Stimulated activated naive CD8-positive, alpha-beta T cell treated with anti-CD3 and anti-CD28 coated beads, Interleukin-15, Interleukin-2, amounts not matched to agents 100 ng/mL and 50 ng/mL, for 24 hours (primary cell): ENCODE measurements at regions not wholly inside any gene's neighbourhood (a gene's known extent, or its start where the extent isn't known, plus 50 kb on each side); places are given as distances from the start of the nearest gene placed in this dataset.

Experiments
- H3K27ac Mint-ChIP-seq: one replicate; pipeline ENCODE4 v1.8.0; 2021; ENCODE audit warnings: mild to moderate bottlenecking, mixed read lengths
- H3K27me3 Mint-ChIP-seq: one replicate; pipeline ENCODE4 v1.8.0; 2021; ENCODE audit warnings: mixed read lengths
- H3K36me3 Mint-ChIP-seq: one replicate; pipeline ENCODE4 v1.8.0; 2021; ENCODE audit warnings: low read depth, mixed read lengths
- H3K4me1 Mint-ChIP-seq: one replicate; pipeline ENCODE4 v1.8.0; 2021; ENCODE audit warnings: low read depth, mixed read lengths
- H3K4me3 Mint-ChIP-seq: one replicate; pipeline ENCODE4 v1.8.0; 2021; ENCODE audit warnings: mild to moderate bottlenecking, mixed read lengths
- H3K9me3 Mint-ChIP-seq: one replicate; pipeline ENCODE4 v1.8.0; 2021; ENCODE audit warnings: mixed read lengths

DNA sequence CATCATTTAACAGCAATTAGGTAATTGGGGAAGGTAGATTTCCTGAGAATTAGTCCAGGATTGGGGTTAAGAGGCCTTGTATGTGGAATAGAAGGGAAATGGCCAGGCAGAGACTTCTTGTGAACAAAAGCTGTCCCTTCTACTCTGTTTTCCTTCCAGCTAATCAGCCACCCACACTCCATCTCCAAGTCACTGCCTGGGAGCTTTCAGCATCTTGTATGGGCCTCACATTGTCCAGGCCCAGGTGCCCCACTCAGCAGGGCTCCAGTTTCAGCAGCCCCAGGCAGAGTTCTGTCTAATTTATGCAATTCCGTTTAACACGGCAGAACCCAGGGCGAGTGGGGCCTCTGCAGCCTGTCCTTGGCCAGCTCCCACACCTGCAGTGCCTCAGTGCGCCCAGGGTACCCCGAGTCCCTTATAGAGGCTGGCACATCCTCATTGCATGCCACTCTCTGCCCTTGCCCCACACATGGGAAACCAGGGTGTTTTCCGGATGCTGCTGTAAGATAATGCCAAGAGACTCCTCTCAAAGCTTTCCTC is 113.0 kb downstream of the EDN3 start:
- no peak overlapping the region for H3K27ac Mint-ChIP-seq
- no peaks in the 10 kb centered on the region for H3K4me1 Mint-ChIP-seq
- no peak overlapping the region for H3K4me3 Mint-ChIP-seq
- no peaks in the 10 kb centered on the region for H3K9me3 Mint-ChIP-seq
- peaks cover 6% of the 10 kb centered on the region for H3K27me3 Mint-ChIP-seq
- H3K36me3 Mint-ChIP-seq: no peaks in the 10 kb centered on the region

DNA sequence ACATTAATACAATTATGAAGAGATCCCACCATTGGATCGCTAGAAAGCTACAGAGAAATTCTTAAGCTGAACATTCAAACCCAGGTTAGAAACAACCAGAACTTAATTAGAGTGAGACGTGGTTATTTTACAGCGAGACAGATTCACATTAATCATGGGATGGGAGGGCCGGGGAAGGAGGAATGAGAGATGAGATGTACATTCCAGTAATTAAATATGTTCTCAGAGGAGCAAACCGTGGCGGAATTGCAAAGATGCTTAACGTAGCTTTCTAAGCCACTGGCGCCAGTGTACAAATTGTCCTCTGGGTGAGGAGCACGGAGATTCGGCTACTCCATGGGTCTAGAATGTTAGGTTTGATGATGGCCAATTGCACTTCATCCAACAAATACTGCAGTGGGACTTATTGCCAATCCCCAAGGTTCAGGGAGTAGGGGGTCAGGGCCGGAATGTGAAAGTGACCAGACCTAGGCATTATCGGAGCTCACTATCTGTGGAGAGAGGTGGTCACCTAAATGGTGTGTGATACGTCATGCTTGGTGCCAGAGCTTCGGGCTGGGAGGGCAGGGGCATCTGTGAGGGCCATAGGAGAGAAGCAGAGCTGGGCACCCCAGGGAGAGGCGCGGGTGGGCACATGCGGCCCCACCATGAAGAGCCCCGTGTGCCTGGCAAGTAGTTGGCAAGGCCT is 114.7 kb downstream of the EDN3 start:
- Mint-ChIP-seq H3K36me3 (no peaks in the 10 kb centered on the region), H3K9me3 (no peaks in the 10 kb centered on the region), H3K27me3 (peaks cover 6% of the 10 kb centered on the region), H3K4me3 (no peak overlapping the region), H3K4me1 (no peaks in the 10 kb centered on the region), H3K27ac (no peak overlapping the region)

DNA sequence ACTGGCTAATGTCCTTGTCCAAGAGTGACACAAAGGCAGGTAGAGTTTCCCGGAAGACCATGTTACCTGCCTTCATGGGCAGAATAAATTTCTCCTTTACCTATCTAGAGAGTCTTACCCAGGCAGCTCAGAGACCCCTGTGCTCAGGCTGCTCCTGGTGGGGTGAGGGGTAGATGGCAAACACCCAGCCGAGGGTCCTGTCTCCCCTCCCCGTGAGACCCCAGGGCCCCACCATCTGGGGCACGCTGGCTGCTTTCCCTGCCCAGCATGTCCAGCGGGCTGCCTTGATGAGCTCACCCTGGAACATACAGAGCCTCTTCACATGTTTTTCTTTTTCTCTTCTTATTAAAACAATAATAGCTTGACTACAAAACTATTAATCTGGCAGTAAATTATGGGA is 116.5 kb downstream of the EDN3 start:
- Mint-ChIP-seq H3K9me3 (no peaks in the 10 kb centered on the region), H3K36me3 (no peaks in the 10 kb centered on the region), H3K27me3 (peaks cover 6% of the 10 kb centered on the region), H3K4me1 (no peaks in the 10 kb centered on the region), H3K27ac (no peak overlapping the region), H3K4me3 (no peak overlapping the region)

DNA sequence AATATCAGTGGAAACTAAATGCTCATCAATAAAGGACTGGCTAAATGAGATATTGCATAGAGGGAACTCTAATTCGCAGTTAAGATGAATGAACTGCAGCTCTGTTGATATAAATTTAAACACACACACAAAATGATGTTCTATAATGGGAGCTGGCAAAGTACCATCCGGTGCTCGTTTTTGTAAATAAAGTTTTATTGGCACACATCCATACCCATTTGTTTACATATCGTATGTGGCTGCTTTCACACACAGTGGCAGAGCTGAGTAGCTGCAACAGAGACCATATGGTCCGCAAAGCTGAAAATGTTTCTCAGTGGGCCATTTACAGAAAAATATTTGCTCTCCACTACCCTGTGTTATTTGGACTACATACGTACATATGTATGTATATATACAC is 120.7 kb downstream of the EDN3 start:
- no peaks in the 10 kb centered on the region for H3K4me1 Mint-ChIP-seq
- H3K36me3 Mint-ChIP-seq: no peaks in the 10 kb centered on the region

DNA sequence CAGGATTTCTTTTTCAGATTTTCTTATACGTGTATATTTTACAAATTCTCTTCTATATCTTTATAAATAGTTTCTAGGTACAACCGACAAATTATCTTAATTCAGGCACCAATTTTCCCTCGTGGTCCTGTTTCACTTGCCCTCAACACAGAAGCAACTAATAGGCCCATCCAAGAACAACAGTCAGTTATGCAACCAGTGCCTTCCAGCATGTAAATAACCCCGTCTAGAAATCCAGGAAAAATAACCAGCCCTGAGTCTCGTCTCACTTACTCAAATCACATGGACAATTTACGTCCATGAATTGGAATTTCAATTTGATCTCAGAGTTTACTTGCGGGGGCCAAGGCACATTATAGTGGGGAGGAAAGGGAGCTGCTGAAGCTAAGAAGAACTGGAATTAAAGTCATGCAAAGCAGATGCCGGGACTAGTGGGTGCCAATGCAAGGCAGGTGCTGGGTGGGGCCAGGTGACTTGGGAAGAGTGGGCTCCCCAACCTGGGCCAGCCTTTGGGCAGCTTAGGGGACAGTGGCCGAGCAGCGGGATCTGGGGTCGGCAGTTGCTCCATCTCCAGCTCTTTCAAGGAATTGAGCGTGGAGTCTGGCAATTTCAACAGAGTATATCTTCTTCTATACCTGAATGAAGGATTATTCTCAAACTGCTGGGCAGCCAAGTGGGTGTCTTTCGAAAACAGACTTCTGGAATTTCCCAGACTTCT is 121.7 kb downstream of the EDN3 start:
- H3K4me3 Mint-ChIP-seq: no peak overlapping the region
- H3K36me3 Mint-ChIP-seq: no peaks in the 10 kb centered on the region
- H3K27me3 Mint-ChIP-seq: peaks cover 6% of the 10 kb centered on the region
- H3K27ac Mint-ChIP-seq: no peak overlapping the region
- H3K9me3 Mint-ChIP-seq: no peaks in the 10 kb centered on the region
- no peaks in the 10 kb centered on the region for H3K4me1 Mint-ChIP-seq

More for the DNA sequence above, 120.7 kb downstream of the EDN3 start:
- Mint-ChIP-seq H3K27ac (no peak overlapping the region), H3K4me3 (no peak overlapping the region), H3K9me3 (no peaks in the 10 kb centered on the region), H3K27me3 (peaks cover 6% of the 10 kb centered on the region)

DNA sequence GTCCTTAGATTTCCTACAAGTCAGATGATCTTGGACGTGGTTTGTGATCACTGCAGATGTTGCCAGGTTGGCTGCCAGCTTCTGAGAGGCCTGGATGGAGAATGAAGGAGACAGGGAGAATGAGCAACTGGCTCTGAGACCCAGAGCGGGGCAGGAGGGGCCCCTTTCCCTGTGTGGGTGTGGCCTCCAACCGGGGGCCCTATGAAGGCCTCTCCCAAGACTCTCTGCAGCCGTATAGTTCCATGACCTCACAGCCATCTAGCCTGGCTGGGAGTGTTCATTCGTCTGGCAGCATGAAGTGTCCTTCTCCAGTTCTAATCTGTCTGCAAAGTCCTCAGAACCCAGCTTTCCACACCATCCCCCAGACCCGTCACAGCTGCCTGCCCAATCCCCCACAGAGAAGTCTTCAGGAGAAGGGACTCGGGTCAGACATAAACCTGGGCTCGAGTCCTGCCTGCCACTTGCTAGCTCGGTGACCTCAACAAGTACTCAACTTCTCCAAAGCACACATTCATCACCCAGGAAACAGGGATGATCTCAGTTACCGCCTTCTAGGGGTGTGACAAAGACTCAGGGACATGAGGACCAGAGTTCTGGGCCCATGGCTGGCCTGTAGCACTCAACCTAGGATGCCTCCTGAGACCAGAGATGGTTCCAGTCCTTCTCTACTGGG is 122.6 kb downstream of the EDN3 start:
- H3K27me3 Mint-ChIP-seq: no peaks in the 10 kb centered on the region
- H3K4me1 Mint-ChIP-seq: no peaks in the 10 kb centered on the region
- H3K36me3 Mint-ChIP-seq: no peaks in the 10 kb centered on the region
- H3K4me3 Mint-ChIP-seq: no peak overlapping the region
- no peak overlapping the region for H3K27ac Mint-ChIP-seq
- peaks cover under 1% of the 10 kb centered on the region for H3K9me3 Mint-ChIP-seq

DNA sequence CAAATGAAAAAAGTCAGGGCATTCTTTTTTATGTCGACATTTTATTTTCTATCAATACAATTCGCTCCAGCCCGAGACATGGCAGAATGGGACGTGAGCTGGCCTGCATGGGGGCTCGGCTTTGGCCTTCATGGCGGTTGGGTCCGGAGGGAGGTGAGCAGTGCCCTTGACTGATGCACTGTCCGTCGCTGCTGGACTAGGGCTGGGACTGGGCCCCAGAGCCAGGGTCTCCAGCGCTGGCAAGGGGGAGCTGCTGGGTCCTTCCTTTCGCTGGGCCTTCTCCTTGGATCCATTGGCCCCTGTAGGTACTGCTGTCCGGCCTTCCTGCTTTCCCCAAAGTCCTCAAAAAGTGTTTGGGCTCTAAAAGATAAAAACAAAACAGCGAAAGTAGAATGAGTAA is 124.6 kb downstream of the EDN3 start:
- Mint-ChIP-seq H3K27ac (no peak overlapping the region), H3K4me1 (peaks cover 10% of the 10 kb centered on the region), H3K27me3 (no peaks in the 10 kb centered on the region), H3K4me3 (no peak overlapping the region), H3K9me3 (peaks cover 6% of the 10 kb centered on the region), H3K36me3 (no peaks in the 10 kb centered on the region)

DNA sequence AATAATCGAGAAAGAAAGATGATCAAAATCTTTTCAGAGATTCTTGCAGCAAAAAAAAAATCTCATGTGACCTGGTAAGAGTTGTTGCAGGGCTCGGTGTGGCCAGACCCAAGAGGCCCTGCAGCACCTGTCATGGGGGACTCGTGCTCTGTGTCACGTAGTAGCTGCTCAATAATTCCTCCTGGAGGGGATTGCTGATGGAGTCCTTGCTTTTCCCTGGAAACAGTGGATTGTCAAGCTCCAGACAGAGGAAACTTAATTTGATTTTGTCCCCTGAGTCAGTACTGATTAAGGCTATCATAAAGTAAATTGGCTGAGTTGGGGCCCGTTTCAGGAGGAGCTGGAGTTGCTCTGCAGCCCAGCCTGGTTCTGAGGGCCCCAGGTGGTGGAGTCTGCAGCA is 125.2 kb downstream of the EDN3 start:
- no peak overlapping the region for H3K27ac Mint-ChIP-seq
- H3K27me3 Mint-ChIP-seq: no peaks in the 10 kb centered on the region
- peaks cover 10% of the 10 kb centered on the region for H3K4me1 Mint-ChIP-seq
- H3K36me3 Mint-ChIP-seq: no peaks in the 10 kb centered on the region
- peaks cover 6% of the 10 kb centered on the region for H3K9me3 Mint-ChIP-seq
- no peak overlapping the region for H3K4me3 Mint-ChIP-seq

DNA sequence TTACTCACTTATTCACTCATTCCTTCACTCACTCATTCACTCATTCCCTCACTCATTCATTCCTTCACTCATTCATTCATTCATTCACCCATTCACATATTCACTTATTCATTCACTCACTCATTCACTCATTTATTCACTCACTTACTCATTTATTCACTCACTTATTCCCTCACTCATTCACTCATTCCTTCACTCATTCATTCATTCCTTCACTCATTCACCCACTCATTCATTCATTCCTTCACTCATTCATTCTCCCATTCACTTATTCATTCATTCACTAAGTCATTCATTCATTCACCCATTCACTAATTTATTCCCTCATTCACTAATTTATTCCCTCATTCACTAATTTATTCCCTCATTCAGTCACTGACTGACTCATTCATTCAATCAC is 127.6 kb downstream of the EDN3 start:
- H3K27me3 Mint-ChIP-seq: peaks cover 3% of the 10 kb centered on the region
- no peak overlapping the region for H3K27ac Mint-ChIP-seq

DNA sequence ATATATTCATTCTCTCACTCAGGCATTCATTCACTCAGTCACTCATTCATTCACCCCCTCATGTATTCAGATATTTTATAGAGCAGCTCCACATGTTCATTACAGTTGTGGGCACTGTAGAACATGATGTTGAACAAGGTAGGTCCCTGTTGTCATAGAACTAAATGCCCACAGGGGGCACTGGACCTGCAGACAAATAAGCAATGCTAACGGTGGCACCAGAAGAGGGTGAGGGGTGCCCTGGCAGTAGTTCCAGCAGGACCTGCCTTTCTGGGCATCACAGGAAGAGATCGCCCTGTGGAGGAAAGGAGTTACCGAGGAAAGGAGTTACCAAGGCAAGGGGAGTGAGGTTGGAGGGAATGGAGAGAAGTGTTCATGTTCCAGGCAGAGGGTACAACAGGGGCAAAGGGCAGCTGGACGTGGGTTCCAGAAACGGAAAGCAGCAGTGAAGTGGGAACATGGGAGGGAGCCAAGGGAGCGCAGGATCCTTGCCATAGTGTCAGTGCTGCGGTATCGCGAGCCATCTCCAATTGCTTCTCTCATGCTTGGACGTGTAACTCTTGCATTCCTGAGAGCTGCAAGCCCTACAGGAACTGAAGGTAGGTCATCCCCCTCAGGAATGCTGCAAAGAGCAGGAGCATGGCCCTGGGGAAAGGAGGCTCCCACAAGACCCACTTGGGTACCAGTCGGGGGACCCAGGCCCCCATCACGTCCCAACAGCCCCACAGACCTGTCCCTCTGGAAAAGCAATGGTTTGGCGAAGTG is 128.2 kb downstream of the EDN3 start:
- Mint-ChIP-seq H3K4me1 (peaks cover 10% of the 10 kb centered on the region), H3K27ac (no peak overlapping the region), H3K27me3 (peaks cover 8% of the 10 kb centered on the region)

More for the DNA sequence above, 127.6 kb downstream of the EDN3 start:
- Mint-ChIP-seq H3K9me3 (peaks cover 6% of the 10 kb centered on the region), H3K4me1 (peaks cover 10% of the 10 kb centered on the region), H3K4me3 (no peak overlapping the region), H3K36me3 (no peaks in the 10 kb centered on the region)

DNA sequence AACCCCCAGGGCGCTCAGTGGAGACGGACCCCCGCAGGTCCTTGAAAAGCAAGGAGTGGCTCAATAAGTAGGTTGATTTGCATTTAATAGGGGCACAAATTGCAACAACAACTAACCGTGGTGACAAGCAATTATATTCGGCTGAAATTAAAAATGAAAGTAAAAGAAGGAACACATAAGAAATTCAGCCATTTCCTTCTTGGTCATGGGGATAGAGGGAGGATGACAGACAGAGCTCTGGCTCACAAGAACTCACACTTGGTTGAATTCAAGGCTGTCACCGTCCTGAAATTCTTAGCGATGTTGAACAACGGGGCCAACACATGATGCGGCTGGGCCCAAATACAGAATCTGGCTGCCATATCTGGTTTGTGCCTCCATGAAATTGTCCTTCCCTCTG is 129.0 kb downstream of the EDN3 start:
- no peak overlapping the region for H3K4me3 Mint-ChIP-seq
- peaks cover 10% of the 10 kb centered on the region for H3K4me1 Mint-ChIP-seq
- H3K36me3 Mint-ChIP-seq: no peaks in the 10 kb centered on the region
- peaks cover 6% of the 10 kb centered on the region for H3K9me3 Mint-ChIP-seq
- no peak overlapping the region for H3K27ac Mint-ChIP-seq
- H3K27me3 Mint-ChIP-seq: peaks cover 8% of the 10 kb centered on the region

More for the DNA sequence above, 128.2 kb downstream of the EDN3 start:
- H3K36me3 Mint-ChIP-seq: no peaks in the 10 kb centered on the region
- no peak overlapping the region for H3K4me3 Mint-ChIP-seq
- peaks cover 6% of the 10 kb centered on the region for H3K9me3 Mint-ChIP-seq

DNA sequence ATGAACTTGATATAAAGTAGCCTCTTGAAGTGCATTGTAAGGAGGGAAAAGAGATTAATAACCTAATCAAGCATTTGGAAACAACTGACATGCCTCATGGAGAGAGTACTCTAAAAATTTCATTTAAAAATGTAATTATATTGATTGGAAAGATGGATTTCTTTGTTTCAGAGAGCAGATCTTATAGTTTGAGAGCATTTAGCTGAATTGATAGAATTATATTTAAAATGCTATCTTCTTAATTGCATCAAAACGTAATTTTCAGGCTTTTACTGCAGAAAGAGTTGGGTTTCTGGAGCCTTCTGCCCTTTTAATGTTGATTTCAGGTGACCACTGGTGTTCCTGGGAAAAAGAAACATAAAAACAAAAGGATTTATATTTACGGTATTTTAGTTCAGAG is 130.6 kb downstream of the EDN3 start:
- peaks cover 6% of the 10 kb centered on the region for H3K9me3 Mint-ChIP-seq
- no peak overlapping the region for H3K4me3 Mint-ChIP-seq
- H3K36me3 Mint-ChIP-seq: no peaks in the 10 kb centered on the region
- no peak overlapping the region for H3K27ac Mint-ChIP-seq
- peaks cover 8% of the 10 kb centered on the region for H3K27me3 Mint-ChIP-seq
- peaks cover 10% of the 10 kb centered on the region for H3K4me1 Mint-ChIP-seq

DNA sequence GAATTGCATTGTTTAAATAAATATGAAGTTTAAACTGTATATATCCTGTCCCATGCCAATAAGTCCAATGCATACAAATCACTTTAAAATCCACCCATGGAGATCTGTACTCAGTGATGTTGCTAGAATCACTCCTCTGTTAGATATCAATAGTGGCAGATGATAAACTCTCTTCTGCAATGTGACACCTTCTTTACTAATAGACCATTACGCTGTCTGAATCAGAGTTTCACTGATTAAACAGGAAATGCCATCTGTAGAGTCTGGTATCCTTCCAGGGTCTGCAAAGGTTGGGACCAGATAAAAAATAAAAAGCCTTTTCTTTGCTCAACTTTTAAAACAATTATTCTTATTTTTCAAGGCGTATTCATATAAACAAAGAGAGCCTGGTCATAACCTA is 134.5 kb downstream of the EDN3 start:
- Mint-ChIP-seq H3K27ac (no peak overlapping the region), H3K9me3 (no peaks in the 10 kb centered on the region), H3K27me3 (peaks cover 8% of the 10 kb centered on the region), H3K4me1 (no peaks in the 10 kb centered on the region), H3K4me3 (no peak overlapping the region), H3K36me3 (no peaks in the 10 kb centered on the region)

DNA sequence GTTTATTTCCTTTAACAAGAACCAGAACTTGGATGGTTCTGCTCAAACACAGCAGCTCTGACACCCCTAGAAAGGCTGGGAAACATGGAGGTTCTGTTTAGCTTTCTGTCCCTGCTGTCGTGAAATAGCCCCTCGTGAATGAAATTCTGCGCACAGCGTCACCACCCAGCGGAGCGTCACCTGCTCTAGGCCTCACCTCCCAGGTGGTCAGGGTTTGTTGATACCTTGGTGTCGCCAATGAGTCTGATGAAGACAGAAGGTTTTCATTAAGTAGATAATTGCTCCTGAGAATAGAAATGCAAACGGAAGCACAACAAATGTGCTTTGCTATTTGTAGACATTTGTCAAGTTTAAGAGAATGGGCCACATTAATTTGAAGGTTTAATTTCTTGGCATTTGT is 135.1 kb downstream of the EDN3 start:
- Mint-ChIP-seq H3K4me3 (no peak overlapping the region), H3K9me3 (no peaks in the 10 kb centered on the region), H3K4me1 (no peaks in the 10 kb centered on the region), H3K36me3 (no peaks in the 10 kb centered on the region), H3K27ac (no peak overlapping the region), H3K27me3 (peaks cover 8% of the 10 kb centered on the region)
